Frontal cortex (tissue), 3 donors: ENCODE measurements at regions not wholly inside any gene's neighbourhood (a gene's known extent, or its start where the extent isn't known, plus 50 kb on each side); places are given as distances from the start of the nearest gene placed in this dataset.

Experiments used
- DNase-seq, 2 donors: peaks; one replicate each; pipeline ENCODE4 v3.0.0; 2012; ENCODE audit warnings: low spot score in 2 of 2
- FAIRE-seq: peaks from 2 replicates; lab custom pipeline; 2012; peaks lifted over from hg19 to GRCh38; lab: Jason Lieb, UNC
- donor health status: control.
- donor health status: control.
- donor health status: control.

DNA sequence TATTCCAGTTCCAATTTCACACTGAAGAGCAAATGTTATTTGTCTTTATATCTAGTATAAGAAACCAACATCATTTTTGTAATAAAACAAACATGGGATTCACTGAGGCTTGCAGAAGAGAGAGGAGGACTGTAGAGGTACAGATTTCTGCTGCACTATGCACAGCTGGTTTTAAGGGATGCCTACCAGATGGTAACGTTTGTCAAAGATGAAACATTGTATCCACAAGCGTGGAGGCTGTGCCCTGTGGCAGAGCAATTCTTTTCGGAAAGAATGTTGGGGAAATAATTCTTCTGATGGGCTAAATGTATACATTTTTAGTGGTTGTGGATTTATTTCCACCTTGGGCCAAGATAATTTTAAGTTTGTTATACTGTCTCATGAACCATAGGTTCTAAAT lies 272.4 kb downstream of the DUSP10 start:
- DNase-seq (no peak), FAIRE-seq (no peak)

GRCh38 chr1:221470000-221470698 lies 271.7 kb downstream of the DUSP10 start:
- no peak for DNase-seq
- FAIRE-seq = no peak

GRCh38 chr1:221473411-221473810 lies 268.5 kb downstream of the DUSP10 start:
- DNase-seq = no peak
- no peak for FAIRE-seq

GRCh38 chr1:221477252-221477651 lies 264.6 kb downstream of the DUSP10 start:
- FAIRE-seq (no peak), DNase-seq (no peak)

GRCh38 chr1:221478050-221478949 lies 263.6 kb downstream of the DUSP10 start:
- DNase-seq (peak in 1 of 2 donors; percentile 20), FAIRE-seq (no peak)

- FAIRE-seq = no peak
- no peak for DNase-seq
Measured at GRCh38 chr1:221487781-221488524, 253.9 kb downstream of the DUSP10 start.

DNA sequence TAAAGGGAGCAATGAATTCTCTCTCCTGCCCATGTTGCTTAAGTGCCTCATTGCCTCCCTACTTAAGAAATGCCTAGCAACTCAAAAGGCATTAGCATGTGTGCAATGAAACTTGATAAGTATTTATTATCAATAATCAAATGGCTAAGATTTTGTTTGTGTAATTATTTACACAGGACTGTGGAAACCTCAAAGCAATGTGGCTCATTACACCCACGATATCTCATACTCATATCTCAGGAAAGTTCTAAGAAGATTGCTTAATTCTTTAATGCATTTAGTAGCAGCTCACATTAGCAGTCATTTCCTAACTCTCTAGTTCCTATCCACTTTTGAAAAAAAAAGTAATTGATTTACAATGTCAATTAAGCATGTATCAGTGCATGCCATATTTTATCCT lies 253.3 kb downstream of the DUSP10 start:
- DNase-seq (no peak), FAIRE-seq (no peak)

- FAIRE-seq (no peak), DNase-seq (no peak)
Measured at GRCh38 chr1:221494670-221495069, 247.2 kb downstream of the DUSP10 start.

DNA sequence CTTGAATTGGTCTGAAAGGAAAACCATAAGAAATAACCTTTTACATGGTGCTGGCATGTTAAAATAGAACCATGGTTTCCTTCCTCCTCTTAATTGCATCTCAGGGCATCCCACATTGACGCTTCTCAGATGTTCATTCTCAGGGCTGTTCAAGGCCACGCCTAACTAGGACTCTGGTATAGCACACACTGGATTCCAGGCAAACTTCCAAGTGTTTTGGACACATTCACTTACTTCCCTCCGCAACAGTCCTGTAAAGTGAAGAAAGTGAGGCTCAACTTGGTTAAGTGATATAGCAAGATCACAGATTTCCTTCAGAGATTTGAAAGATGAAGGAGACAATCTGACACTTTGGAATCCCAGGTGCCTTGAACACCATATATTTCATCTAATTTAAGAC lies 244.8 kb downstream of the DUSP10 start:
- no peak for FAIRE-seq
- DNase-seq = no peak

DNA sequence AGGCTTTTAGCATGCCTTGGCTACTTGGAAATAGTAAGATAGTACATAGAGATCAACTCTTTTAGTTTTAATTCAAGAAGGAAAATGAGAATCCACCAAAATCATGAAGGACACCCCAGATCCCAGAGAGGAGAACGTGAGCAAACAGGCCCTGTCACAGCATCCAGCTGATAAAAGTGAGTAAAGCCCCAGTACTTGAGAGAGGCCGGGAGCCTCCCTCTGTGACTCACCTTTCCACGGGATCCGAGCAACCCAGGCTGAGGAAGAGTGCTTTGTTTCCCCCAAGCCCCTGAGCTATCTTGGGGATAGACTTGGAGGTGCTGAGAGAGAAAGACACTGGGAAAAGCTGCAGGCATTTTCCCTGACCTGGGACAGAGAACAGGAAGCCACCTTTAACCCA lies 238.6 kb downstream of the DUSP10 start:
- no peak for DNase-seq
- no peak for FAIRE-seq

- DNase-seq = no peak
- FAIRE-seq = no peak
Measured at GRCh38 chr1:221509575-221510355, 232.1 kb downstream of the DUSP10 start.

DNA sequence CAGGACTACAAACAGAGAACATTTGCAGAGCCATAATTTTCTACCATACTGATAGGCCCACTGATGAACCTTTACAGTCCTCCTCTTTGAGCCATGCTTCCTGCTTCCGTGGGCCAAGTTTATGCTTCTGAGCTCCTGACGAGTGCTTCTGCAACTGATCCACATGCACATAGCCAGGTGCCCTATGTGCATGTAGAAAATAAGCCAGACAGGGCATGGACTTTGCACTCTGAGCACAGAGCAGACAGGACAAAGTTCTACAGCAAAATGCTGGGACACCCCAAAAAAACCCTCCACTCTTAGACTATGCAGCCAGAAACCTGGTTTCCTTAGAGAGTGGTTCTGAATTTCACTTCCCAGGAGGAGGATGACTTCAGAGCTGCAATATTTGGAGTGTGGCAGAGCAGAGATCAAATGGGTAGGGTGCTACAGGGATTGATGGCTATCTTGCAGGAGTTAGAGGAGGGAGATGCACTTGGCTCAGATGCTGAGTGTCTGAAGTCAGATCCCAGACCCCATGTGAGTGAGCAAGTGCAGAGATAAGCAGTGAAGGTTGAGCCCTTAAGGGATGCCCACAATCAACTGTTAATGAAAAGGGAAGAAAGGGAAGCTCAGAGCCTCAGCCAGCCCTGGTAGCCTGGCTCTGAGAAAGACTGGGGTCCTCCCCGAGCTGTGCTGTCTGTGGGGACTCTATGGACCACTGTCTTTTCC lies 230.9 kb downstream of the DUSP10 start:
- no peak for FAIRE-seq
- no peak for DNase-seq

DNA sequence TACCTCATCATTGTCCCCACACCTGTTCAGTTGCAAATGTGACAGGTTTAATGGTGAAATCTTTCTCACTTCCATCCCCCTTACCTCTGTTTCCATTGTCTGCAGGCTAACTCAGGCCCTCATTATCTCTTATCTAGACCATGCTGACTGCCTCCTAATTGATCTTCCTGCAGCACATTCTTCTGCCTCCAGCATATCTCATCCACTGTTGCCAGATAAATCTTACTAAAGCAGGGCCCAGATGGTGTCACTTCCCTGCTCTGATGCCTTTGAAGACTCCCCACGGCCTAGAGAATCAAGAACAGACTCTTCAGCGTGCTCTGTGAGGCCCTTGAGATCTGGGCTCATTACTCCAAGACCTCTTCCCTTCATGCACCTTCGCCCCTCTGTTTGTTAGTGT lies 230.1 kb downstream of the DUSP10 start:
- DNase-seq (no peak), FAIRE-seq (no peak)

DNA sequence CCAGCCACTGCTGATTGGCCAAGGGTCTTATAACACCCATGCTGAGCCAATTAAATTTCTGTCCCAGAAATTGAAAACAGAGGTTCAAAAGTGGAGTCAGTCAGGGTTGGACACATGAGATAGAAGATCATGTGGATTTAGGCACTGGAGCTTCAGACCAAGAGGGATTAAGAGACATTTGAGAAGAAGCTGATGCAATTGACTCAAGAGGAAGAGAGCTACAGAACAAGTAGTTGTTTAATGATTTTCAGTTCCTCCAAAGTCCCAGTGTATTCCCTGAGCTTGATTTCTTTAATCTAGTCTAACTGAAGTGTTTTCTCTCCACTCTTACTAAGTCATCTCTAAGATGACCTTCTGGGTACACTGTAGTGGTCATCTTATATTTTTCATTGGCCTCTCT lies 227.1 kb downstream of the DUSP10 start:
- DNase-seq (no peak), FAIRE-seq (no peak)

DNA sequence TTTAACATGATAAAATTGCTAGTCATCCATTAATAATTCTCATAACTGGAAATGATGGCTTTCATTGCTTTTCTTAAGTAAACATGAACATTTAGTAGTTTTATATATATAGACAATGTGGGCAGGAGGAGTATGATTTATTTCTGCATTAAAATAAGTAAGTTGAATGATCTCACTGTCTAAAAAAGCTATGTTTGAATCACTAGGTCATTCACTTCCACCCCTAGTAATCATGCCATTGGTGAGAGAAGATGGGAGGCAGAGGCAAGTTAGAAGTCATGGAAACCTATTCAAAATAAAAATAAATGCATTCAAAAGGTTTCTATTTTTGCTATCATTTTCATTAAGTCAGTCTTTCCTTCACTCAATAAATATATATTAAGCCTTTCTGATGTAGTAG lies 226.4 kb downstream of the DUSP10 start:
- DNase-seq (no peak), FAIRE-seq (no peak)

GRCh38 chr1:221517961-221518360 lies 223.9 kb downstream of the DUSP10 start:
- FAIRE-seq (no peak), DNase-seq (no peak)

GRCh38 chr1:221520250-221520649 lies 221.6 kb downstream of the DUSP10 start:
- DNase-seq = no peak
- no peak for FAIRE-seq

DNA sequence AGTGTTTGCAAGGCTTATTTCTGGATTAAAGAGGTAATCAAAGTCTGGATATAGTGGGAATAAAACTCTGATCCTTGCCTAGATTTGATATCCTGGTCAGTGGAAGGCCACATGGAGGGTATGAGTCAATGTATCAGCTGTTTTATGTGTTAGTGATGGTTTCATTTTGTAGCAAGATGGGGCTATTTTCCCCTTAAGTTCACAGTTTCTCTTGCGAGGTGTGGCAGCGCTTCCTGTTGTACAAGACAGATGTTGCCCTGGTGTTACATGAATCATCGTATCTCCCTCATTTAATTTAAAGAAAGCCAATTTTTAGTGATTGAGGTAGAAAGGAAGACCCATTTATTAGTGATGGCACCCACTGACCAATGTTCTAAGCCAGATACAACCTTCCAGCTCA lies 220.2 kb downstream of the DUSP10 start:
- DNase-seq (no peak), FAIRE-seq (no peak)

DNA sequence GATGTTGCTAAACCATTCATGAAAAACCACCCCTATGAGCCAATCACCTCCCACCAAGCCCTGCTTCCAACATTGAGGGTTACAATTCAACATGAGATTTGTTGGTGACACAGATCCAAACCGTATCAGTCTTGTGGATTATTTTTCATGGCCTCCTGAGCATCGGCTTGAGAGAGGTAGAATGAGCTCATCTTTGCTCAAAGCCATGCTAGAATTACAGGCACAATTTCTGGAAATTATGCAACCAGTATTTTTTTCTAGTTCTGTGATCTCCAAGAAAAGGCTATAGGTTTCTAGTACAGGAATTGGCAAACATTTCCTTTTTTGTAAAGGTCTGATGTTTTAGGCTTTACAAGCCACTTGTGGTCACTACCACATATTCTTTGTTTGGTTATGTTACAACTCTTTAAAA lies 219.4 kb downstream of the DUSP10 start:
- FAIRE-seq = no peak

More for the DNA sequence above, 219.4 kb downstream of the DUSP10 start:
- no peak for DNase-seq
